Activated T-helper 17 cell treated with anti-CD3 and anti-CD28 coated beads, Interleukin-2, amount 50 U/mL, for 72 hours (primary cell): ENCODE measurements at regions not wholly inside any gene's neighbourhood (a gene's known extent, or its start where the extent isn't known, plus 50 kb on each side); places are given as distances from the start of the nearest gene placed in this dataset.

ENCODE experiments used
- ATAC-seq: fragments of 150-1000 bp; cut with Tn5 transposase; replicated peaks from 2 replicates; pipeline ENCODE4 v1.10.0; 2021; ENCODE audit warnings: mild to moderate bottlenecking, moderate library complexity
- H3K27ac Mint-ChIP-seq: one replicate; pipeline ENCODE4 v1.8.0; 2022; ENCODE audit warnings: mixed read lengths
- H3K27me3 Mint-ChIP-seq: one replicate; pipeline ENCODE4 v1.8.0; 2022; ENCODE audit warnings: mixed read lengths
- H3K36me3 Mint-ChIP-seq: one replicate; pipeline ENCODE4 v1.8.0; 2022; ENCODE audit warnings: low read depth, mild to moderate bottlenecking, mixed read lengths
- H3K4me1 Mint-ChIP-seq: one replicate; pipeline ENCODE4 v1.8.0; 2022; ENCODE audit warnings: mixed read lengths
- H3K4me3 Mint-ChIP-seq: one replicate; pipeline ENCODE4 v1.8.0; 2022; ENCODE audit warnings: mild to moderate bottlenecking, mixed read lengths
- H3K9me3 Mint-ChIP-seq: one replicate; pipeline ENCODE4 v1.8.0; 2022; ENCODE audit warnings: mixed read lengths

DNA sequence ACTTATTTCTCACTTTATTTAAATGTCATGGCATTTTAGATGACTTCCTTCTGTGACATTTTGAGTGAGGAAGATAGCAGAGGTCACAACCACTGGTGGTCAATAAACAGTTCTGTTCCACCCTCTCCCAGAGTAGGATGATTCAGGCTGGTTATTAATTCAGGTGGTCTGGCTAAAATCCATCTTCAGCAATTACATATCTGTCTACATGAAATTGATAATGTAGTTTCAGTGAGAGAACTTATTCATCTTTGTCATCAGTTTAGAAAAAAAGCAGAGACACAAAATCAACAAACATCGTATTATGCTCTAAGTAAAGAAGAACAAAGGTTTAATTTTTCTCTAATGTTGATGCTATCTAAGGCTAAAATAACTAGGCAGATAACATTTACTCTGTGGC, 525.5 kb downstream of the TENT5A start:
- no peak overlapping the region for H3K4me3 Mint-ChIP-seq
- no peak overlapping the region for H3K27ac Mint-ChIP-seq
- H3K27me3 Mint-ChIP-seq = no peaks in the 10 kb centered on the region
- H3K36me3 Mint-ChIP-seq = no peaks in the 10 kb centered on the region
- H3K9me3 Mint-ChIP-seq = peaks cover 11% of the 10 kb centered on the region
- no peaks in the 10 kb centered on the region for H3K4me1 Mint-ChIP-seq
- ATAC-seq = no peak

DNA sequence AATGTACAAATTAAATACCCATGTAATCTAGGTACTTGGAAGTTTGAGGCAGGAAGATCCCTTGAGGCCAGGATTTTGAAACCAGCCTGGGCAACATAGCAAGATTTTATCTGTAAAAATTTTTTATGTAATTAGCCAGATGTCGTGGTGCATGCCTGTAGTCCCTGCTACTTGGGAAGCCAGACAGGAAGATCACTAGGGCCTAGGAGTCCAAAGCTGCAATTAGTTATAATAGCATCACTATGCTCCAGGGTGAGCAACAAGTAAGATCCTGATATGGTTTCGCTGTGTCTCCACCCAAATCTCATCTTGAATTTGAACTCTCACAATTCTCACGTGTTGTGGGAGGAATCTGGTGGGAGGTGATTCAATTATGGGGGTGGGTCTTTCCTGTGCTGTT, 535.8 kb downstream of the TENT5A start:
- H3K9me3 Mint-ChIP-seq = peaks cover 7% of the 10 kb centered on the region
- no peaks in the 10 kb centered on the region for H3K27me3 Mint-ChIP-seq
- H3K4me1 Mint-ChIP-seq = no peaks in the 10 kb centered on the region
- ATAC-seq = no peak
- no peak overlapping the region for H3K4me3 Mint-ChIP-seq
- H3K27ac Mint-ChIP-seq = no peak overlapping the region
- no peaks in the 10 kb centered on the region for H3K36me3 Mint-ChIP-seq

DNA sequence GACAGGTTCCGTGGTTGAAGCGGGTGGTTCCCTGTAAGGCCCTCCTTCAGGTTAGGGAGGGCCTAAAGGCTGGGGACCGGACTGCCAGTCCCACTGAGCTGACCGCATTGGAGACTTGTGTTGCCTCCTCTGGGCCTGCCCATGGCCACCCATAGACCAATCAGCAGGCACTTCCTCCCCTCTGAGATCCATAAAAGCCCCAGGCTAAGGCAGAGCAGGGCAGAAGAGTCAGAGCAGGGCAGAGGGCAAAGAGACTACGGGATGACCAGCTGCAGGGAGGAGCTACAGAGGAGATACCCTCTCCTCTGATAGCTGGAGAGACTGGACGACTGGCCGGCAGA, 537.4 kb downstream of the TENT5A start:
- no peaks in the 10 kb centered on the region for H3K36me3 Mint-ChIP-seq
- ATAC-seq = no peak
- H3K9me3 Mint-ChIP-seq = peaks cover 11% of the 10 kb centered on the region
- H3K27ac Mint-ChIP-seq = no peak overlapping the region
- H3K27me3 Mint-ChIP-seq = no peaks in the 10 kb centered on the region
- no peak overlapping the region for H3K4me3 Mint-ChIP-seq
- no peaks in the 10 kb centered on the region for H3K4me1 Mint-ChIP-seq

DNA sequence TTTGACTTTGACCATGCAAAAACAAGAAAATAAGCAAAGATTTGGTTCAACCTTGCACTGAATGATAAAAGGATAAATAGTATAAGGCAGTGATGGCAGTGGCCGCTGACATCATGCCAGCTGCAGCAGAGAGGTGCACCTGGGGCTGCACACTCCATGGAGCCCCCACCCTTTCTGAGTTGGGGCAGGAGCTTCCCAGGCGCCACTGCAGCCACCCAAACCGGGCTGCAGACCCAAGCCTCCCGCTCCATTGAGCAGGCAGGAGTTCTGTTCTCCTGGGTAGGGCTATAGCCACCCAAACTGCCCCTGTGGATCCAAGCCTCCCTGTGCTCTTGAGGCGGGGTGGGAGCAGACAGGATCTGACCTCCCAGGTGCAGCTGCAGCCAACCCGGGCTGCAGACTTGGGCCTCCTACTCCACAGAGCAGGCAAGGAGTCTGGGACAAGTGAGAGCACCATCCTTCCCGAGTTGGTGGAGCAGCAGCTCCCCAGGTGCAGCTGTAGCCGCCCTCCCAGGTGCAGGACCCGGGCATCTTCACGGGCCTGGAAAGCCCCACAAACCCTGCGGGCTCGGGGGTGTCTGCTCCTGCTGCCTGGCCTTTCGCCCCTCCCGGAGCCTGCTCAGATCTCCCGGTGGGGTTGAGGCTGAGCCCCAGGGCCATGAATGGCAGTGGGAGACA, 537.9 kb downstream of the TENT5A start:
- ATAC-seq = no peak
- H3K9me3 Mint-ChIP-seq = peaks cover 11% of the 10 kb centered on the region
- H3K36me3 Mint-ChIP-seq = no peaks in the 10 kb centered on the region
- H3K27ac Mint-ChIP-seq = no peak overlapping the region
- H3K27me3 Mint-ChIP-seq = no peaks in the 10 kb centered on the region
- no peak overlapping the region for H3K4me3 Mint-ChIP-seq
- no peaks in the 10 kb centered on the region for H3K4me1 Mint-ChIP-seq

DNA sequence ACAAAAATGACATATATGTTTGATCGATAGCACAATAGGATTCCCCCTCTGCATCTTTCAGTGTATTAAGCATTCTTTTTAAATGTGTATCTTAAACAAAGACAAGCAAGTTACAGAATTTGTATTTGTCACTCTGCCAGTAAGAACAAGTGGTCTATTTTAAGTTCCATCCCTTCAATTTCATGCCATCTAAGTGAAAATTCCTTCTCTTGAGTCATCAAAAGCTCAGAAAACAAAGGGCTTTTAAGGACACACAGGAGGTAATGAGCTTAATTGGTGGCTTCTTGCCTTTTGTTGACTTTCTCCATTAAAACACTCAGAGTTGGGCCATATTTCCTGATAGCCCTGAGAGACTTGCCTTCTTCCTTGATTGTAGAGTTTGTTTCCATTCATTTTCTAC, 547.8 kb downstream of the TENT5A start:
- Mint-ChIP-seq H3K27me3 (no peaks in the 10 kb centered on the region), H3K36me3 (no peaks in the 10 kb centered on the region), H3K4me1 (no peaks in the 10 kb centered on the region), H3K9me3 (peaks cover 8% of the 10 kb centered on the region), H3K4me3 (no peak overlapping the region), H3K27ac (no peak overlapping the region)
- no peak for ATAC-seq

DNA sequence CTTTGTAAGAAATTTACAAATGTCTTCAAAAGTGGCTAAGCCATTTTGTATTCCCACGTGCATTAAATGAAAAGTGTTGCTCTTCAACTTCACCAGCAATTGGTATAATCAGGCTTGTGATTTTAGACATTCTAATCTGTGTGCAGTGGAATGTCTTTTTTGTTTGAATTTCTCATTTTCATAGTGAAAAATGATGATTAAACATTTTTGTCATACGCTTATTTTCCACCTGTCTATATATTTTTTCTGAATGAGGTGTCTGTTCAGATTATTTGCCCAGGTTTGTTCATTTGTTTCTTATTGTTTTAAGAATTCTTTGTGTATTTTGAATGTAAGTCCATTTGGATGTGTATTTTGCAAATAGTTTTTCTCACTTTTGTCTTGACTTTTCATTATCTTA, 558.1 kb downstream of the TENT5A start:
- Mint-ChIP-seq H3K9me3 (peaks cover 8% of the 10 kb centered on the region), H3K4me3 (no peak overlapping the region), H3K27me3 (no peaks in the 10 kb centered on the region), H3K27ac (no peak overlapping the region), H3K4me1 (no peaks in the 10 kb centered on the region), H3K36me3 (no peaks in the 10 kb centered on the region)
- no peak for ATAC-seq

DNA sequence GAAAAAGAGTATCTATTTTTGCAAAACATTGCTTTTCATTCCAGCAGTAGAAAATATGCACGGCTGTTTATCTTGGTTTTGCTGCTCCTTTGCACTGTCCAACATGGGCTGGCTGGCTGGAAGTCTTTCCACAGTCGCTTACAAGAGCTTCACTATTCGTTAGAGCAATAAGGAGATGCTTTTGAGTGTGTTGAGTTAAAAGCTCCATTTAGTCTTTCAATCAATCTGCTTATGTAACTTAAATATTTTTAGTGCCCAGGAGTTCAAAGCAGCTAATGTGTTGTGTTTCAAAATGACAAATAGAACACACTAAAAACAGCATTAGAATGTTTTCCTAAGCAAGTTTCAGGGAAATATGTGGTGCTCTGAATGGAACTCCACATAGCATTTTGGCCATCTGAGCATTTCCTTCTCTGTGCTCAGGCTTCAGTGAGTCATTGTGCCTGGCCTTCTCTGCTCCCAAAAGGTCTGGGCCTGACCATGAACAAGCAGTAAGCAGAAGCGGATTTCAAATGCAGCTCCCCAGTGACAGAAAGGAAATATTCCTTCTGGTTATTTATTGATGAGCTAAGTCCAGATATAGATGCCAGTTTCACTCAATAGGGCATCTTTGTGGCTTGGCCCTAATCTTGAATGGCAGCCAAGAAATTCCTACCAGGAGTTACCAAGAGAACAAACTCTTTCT, 580.3 kb downstream of the TENT5A start:
- Mint-ChIP-seq H3K9me3 (no peaks in the 10 kb centered on the region), H3K4me3 (no peak overlapping the region), H3K27ac (no peak overlapping the region), H3K36me3 (no peaks in the 10 kb centered on the region), H3K27me3 (no peaks in the 10 kb centered on the region), H3K4me1 (no peaks in the 10 kb centered on the region)
- no peak for ATAC-seq

DNA sequence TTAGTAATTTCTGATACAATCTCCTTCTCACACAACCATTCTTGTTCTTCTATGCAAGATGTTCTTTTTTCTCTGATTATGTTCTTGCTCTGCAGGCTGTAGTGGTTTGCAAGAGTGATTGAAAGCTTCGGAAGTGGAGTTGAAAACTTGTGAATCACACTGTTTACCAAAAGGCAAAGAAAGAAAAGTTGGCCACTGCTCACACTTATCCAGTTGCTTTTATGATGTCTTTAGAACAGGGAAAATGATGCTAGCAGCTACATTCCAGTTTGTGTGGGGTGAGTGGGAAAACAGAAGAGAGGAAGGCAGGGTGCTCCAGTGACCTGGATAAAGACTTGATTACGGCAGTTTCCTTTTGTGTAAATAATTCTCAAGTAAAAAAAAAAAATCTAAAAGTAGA, 583.3 kb downstream of the TENT5A start:
- no peaks in the 10 kb centered on the region for H3K9me3 Mint-ChIP-seq
- no peaks in the 10 kb centered on the region for H3K36me3 Mint-ChIP-seq
- H3K27ac Mint-ChIP-seq = no peak overlapping the region
- no peak overlapping the region for H3K4me3 Mint-ChIP-seq
- no peak for ATAC-seq
- H3K27me3 Mint-ChIP-seq = no peaks in the 10 kb centered on the region
- no peaks in the 10 kb centered on the region for H3K4me1 Mint-ChIP-seq

DNA sequence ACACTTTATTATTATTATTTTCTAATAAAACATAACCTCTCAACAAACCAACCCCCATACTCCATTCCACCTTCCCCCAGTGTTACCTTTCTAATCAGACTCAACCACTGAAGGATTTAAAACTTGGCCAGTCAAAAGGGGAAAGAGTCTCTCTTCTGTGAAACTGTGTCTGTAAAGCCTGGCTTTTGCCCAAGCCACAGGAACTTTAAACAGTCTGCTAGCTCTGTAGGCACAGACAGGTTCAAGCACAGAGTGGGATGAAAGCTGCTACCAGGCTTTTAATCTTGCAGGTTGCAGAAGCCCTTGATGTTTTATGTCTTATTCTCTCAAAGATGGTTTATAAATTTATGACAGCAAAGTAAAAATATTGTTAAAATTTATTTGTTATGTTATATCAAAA, 585.7 kb downstream of the TENT5A start:
- Mint-ChIP-seq H3K9me3 (no peaks in the 10 kb centered on the region), H3K4me3 (no peak overlapping the region)

DNA sequence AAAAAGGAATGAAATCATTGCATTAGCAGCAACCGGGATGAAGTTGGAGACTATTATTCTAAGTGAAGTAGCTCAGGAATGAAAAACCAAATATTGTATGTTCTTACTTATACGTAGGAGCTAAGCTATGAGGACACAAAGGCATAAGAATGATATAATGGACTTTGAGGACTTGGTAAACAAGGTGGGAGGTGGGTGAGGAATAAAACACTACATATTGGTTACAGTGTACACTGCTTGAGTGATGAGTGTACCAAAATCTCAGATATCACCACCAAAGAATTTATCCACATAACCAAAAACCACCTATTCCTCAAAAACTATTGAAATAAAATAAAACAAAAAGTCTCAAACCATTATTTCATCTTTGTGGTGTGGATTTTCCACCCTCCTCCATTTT, 593.5 kb downstream of the TENT5A start:
- no peak overlapping the region for H3K27ac Mint-ChIP-seq
- no peak overlapping the region for H3K4me3 Mint-ChIP-seq
- no peak for ATAC-seq
- H3K36me3 Mint-ChIP-seq = no peaks in the 10 kb centered on the region
- no peaks in the 10 kb centered on the region for H3K4me1 Mint-ChIP-seq
- peaks cover 12% of the 10 kb centered on the region for H3K9me3 Mint-ChIP-seq
- H3K27me3 Mint-ChIP-seq = no peaks in the 10 kb centered on the region

More for the DNA sequence above, 585.7 kb downstream of the TENT5A start:
- no peaks in the 10 kb centered on the region for H3K4me1 Mint-ChIP-seq
- no peaks in the 10 kb centered on the region for H3K36me3 Mint-ChIP-seq
- ATAC-seq = no peak
- H3K27me3 Mint-ChIP-seq = no peaks in the 10 kb centered on the region
- H3K27ac Mint-ChIP-seq = no peak overlapping the region

DNA sequence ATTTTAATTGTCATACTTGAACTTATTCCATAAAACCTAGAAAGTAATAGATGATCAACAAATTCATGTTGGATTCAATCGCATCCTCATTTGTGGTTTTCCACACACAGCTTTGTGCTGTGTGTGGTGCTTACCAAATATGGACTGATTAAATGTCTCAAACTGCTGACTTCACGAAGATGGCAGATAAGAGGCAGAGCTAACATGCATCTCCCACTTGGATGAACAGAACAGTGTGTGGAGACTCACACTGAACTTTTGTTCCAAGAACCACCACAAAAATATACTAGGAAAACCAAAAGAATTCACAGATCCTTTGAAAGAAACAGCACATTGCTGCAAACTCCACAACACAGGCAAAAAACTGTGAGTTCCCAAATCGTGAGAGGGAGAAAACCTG, 603.7 kb downstream of the TENT5A start:
- no peaks in the 10 kb centered on the region for H3K4me1 Mint-ChIP-seq
- peaks cover 14% of the 10 kb centered on the region for H3K9me3 Mint-ChIP-seq
- no peak overlapping the region for H3K27ac Mint-ChIP-seq
- H3K27me3 Mint-ChIP-seq = no peaks in the 10 kb centered on the region
- ATAC-seq = no peak
- no peaks in the 10 kb centered on the region for H3K36me3 Mint-ChIP-seq
- H3K4me3 Mint-ChIP-seq = no peak overlapping the region

DNA sequence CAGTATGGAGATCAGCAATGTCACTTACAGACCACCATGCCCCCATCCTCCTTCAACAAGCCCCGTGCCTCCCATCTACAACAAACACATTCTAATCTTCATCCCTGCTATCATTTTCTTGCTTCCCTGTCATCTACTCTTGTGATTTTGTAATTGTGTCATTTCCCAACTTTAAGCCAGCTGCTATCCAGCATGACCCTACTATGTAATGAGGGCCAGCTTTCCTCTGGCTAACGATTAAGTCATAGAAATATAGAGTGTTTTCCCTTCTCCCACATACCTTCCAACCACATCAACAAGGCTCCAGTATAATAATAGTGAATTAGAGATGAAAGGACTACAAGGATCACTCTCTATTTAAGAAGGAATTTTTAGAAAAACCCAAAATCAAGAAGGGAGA, 607.0 kb downstream of the TENT5A start:
- Mint-ChIP-seq H3K9me3 (peaks cover 7% of the 10 kb centered on the region), H3K36me3 (no peaks in the 10 kb centered on the region), H3K4me1 (no peaks in the 10 kb centered on the region), H3K27ac (no peak overlapping the region), H3K4me3 (no peak overlapping the region), H3K27me3 (no peaks in the 10 kb centered on the region)
- ATAC-seq = no peak

DNA sequence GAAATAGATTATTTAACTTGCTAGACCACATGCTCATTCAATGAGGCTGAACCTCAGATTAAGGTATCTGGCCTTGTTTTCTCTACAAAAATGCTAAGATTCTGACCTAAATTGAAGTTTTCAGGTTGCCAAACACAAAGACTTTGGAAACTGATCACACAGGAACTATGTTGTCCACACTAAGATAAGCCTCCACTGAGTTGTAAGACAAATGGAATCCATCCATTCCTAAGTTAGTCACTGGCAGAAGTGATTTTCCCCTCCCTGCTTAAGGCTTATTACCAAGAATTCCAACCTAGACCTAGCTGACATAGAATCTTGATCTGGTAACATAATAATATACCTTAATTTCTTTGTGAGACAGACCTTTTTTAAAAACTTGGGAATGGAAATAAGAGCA, 608.1 kb downstream of the TENT5A start:
- H3K9me3 Mint-ChIP-seq = peaks cover 7% of the 10 kb centered on the region
- H3K4me1 Mint-ChIP-seq = no peaks in the 10 kb centered on the region
- no peak for ATAC-seq
- no peak overlapping the region for H3K27ac Mint-ChIP-seq
- no peaks in the 10 kb centered on the region for H3K27me3 Mint-ChIP-seq
- no peaks in the 10 kb centered on the region for H3K36me3 Mint-ChIP-seq
- no peak overlapping the region for H3K4me3 Mint-ChIP-seq

DNA sequence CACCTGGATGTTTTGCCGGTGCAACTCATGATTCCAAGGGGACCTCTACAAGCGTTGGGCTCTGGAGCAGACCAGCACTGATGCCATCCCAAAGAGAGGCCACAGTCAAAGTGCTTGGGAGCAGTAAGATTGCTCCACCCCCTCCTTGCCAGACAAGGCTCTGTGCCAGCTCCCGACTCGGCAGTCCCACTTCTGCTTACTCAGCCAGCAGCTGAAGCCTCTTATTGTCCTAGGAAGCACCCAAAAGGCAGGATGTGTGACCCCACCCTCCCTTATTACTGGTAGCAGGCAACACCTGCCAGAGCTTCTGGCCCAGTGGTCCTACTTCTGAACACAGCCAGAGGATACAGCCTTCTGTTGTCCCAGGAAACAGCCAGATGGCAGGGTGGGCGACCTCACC, 614.2 kb downstream of the TENT5A start:
- no peak overlapping the region for H3K4me3 Mint-ChIP-seq
- peaks cover 7% of the 10 kb centered on the region for H3K9me3 Mint-ChIP-seq
- H3K27me3 Mint-ChIP-seq = no peaks in the 10 kb centered on the region
- H3K36me3 Mint-ChIP-seq = no peaks in the 10 kb centered on the region
- H3K27ac Mint-ChIP-seq = no peak overlapping the region
- no peak for ATAC-seq
- H3K4me1 Mint-ChIP-seq = no peaks in the 10 kb centered on the region

DNA sequence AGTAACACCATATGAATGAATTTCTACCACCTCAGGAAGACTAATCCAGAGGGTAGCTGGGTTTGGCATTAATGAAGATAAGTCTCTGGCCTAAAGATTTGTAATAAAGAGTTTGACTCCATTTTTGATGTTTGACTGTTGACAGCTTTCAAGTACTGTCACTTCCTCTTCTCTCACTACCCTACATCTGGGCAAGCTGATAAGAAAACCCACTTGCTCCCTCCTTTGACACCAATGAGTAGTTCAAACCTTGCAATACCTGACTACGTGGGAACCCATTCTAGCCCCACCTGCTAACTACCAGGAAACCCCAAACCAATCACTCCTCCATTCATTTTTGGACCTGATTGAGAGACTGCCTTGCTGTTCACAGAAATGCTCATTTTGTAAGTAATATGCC, 621.5 kb downstream of the TENT5A start:
- Mint-ChIP-seq H3K4me1 (no peaks in the 10 kb centered on the region), H3K27ac (no peak overlapping the region), H3K27me3 (no peaks in the 10 kb centered on the region), H3K4me3 (no peak overlapping the region), H3K36me3 (no peaks in the 10 kb centered on the region), H3K9me3 (peaks cover 9% of the 10 kb centered on the region)
- no peak for ATAC-seq

DNA sequence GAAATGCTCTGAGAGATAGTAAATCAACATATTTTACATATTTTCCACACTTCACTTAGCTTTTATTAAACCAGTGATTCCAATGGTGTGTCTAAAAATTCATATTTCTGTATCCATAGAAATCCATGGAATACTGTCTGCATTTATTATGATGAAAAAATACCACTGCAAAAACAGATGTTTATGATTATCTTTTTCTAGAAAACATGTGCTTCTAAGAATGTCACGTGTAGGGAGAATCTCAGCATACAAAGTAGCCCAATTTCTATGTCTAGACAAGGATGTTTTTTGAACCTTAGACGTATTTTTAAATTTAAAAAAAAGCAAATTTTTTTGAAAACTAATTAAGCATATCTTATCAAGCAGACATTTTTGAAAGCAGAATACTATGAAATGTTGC, 622.4 kb downstream of the TENT5A start:
- ATAC-seq = no peak
- H3K36me3 Mint-ChIP-seq = no peaks in the 10 kb centered on the region
- H3K4me1 Mint-ChIP-seq = no peaks in the 10 kb centered on the region
- H3K4me3 Mint-ChIP-seq = no peak overlapping the region
- no peak overlapping the region for H3K27ac Mint-ChIP-seq
- peaks cover 9% of the 10 kb centered on the region for H3K9me3 Mint-ChIP-seq
- no peaks in the 10 kb centered on the region for H3K27me3 Mint-ChIP-seq
